ENCODE measurements at regions not wholly inside any gene's neighbourhood (a gene's known extent, or its start where the extent isn't known, plus 50 kb on each side); places are given as distances from the start of the nearest gene placed in this dataset.
A peak's percentile ranks its signal among the peaks of the same experiment; 100 is the strongest.

- WGBS: 90% methylated on average over 16 of the region's 16 CpGs
These were observed 99.0 kb upstream of the ID2 start for GRCh38 chr2:8582651-8583399.

GRCh38 chr2:8583400-8584173, 98.3 kb upstream of the ID2 start:
- H2BK12ac ChIP-seq (ENCODE audit: low read length in 2 of 2): no peak overlapping the region
- peaks cover 13% of the 10 kb centered on the region for H3K4me1 ChIP-seq (ENCODE audit: control insufficient read depth, insufficient read depth, low read depth, low read length)
- H3K79me1 ChIP-seq (replicated peaks; ENCODE audit: low read length, poor library complexity, severe bottlenecking): no peaks in the 10 kb centered on the region
- H3K27ac ChIP-seq (ENCODE audit: low read length, poor library complexity, severe bottlenecking): no peak overlapping the region
- no peak overlapping the region for H2AK5ac ChIP-seq (ENCODE audit: low read length, severe bottlenecking)
- H3K23ac ChIP-seq (ENCODE audit: low read length in 2 of 2): no peak overlapping the region
- H3K27me3 ChIP-seq (ENCODE audit: control insufficient read depth in 1 of 2, insufficient read depth in 1 of 2, low read length in 2 of 2): peaks cover 8 to 19% of the 10 kb centered on the region in 2 experiments
- DNase-seq: peak; percentile 83
- H2BK15ac ChIP-seq (ENCODE audit: low read depth, poor library complexity, severe bottlenecking): no peak overlapping the region
- peak overlapping the region; percentile 77 for H3K4me2 ChIP-seq (ENCODE audit: low read length, poor library complexity, severe bottlenecking)
- peak overlapping the region in 1 of 2 experiments; percentile 50 for H3K18ac ChIP-seq (ENCODE audit: low read depth in 1 of 2, low read length in 2 of 2)
- peak overlapping the region in 1 of 2 experiments; percentile 12 for H3K4ac ChIP-seq (ENCODE audit: low read depth in 1 of 2, low read length in 2 of 2)
- WGBS: 17% methylated on average over 37 of the region's 39 CpGs
- peak overlapping the region; percentile 16 for H4K91ac ChIP-seq (ENCODE audit: low read length)
- peak overlapping the region; percentile 29 for H2AFZ ChIP-seq (ENCODE audit: low read depth, low read length)
- no peak overlapping the region for H3K9ac ChIP-seq (ENCODE audit: low read length)
- H3K9me3 ChIP-seq (ENCODE audit: control insufficient read depth, low read length): no peaks in the 10 kb centered on the region
- H2BK5ac ChIP-seq (ENCODE audit: low read depth, low read length, poor library complexity, severe bottlenecking): no peak overlapping the region
- H4K8ac ChIP-seq (ENCODE audit: low read length): peak overlapping the region; percentile 70
- H2BK120ac ChIP-seq (ENCODE audit: low read depth, low read length): peak overlapping the region; percentile 24
- H3K36me3 ChIP-seq (ENCODE audit: control insufficient read depth in 1 of 2, insufficient read depth in 2 of 2, low read depth in 1 of 2, low read length in 2 of 2): no peaks in the 10 kb centered on the region
- H3K4me3 ChIP-seq (ENCODE audit: insufficient read depth in 1 of 2, low read depth in 1 of 2, low read length in 2 of 2): no peak overlapping the region
- no peak overlapping the region for H3K14ac ChIP-seq (ENCODE audit: low read length in 2 of 2)

More at GRCh38 chr2:8582651-8583399, 99.0 kb upstream of the ID2 start:
- Histone ChIP-seq H3K79me1 (replicated peaks; ENCODE audit: low read length, poor library complexity, severe bottlenecking) (no peaks in the 10 kb centered on the region), H2AFZ (ENCODE audit: low read depth, low read length) (no peak overlapping the region), H2BK120ac (ENCODE audit: low read depth, low read length) (no peak overlapping the region), H3K9me3 (ENCODE audit: control insufficient read depth, low read length) (no peaks in the 10 kb centered on the region), H3K18ac (ENCODE audit: low read depth in 1 of 2, low read length in 2 of 2) (peak overlapping the region in 1 of 2 experiments; percentile 16), H2BK15ac (ENCODE audit: low read depth, poor library complexity, severe bottlenecking) (no peak overlapping the region), H3K4me3 (ENCODE audit: insufficient read depth in 1 of 2, low read depth in 1 of 2, low read length in 2 of 2) (no peak overlapping the region), H4K91ac (ENCODE audit: low read length) (no peak overlapping the region), H3K9ac (ENCODE audit: low read length) (no peak overlapping the region), H3K27me3 (ENCODE audit: control insufficient read depth in 1 of 2, insufficient read depth in 1 of 2, low read length in 2 of 2) (peaks cover 5 to 16% of the 10 kb centered on the region in 2 experiments), H3K14ac (ENCODE audit: low read length in 2 of 2) (no peak overlapping the region), H4K8ac (ENCODE audit: low read length) (no peak overlapping the region), H3K36me3 (ENCODE audit: control insufficient read depth in 1 of 2, insufficient read depth in 2 of 2, low read depth in 1 of 2, low read length in 2 of 2) (no peaks in the 10 kb centered on the region), H3K4me2 (ENCODE audit: low read length, poor library complexity, severe bottlenecking) (no peak overlapping the region), H3K23ac (ENCODE audit: low read length in 2 of 2) (no peak overlapping the region), H2BK12ac (ENCODE audit: low read length in 2 of 2) (peak overlapping the region in 1 of 2 experiments; percentile 72), H3K4ac (ENCODE audit: low read depth in 1 of 2, low read length in 2 of 2) (peak overlapping the region in 1 of 2 experiments; percentile 7), H3K4me1 (ENCODE audit: control insufficient read depth, insufficient read depth, low read depth, low read length) (peaks cover 13% of the 10 kb centered on the region), H2AK5ac (ENCODE audit: low read length, severe bottlenecking) (no peak overlapping the region), H2BK5ac (ENCODE audit: low read depth, low read length, poor library complexity, severe bottlenecking) (no peak overlapping the region), H3K27ac (ENCODE audit: low read length, poor library complexity, severe bottlenecking) (no peak overlapping the region)
- no peak for DNase-seq

GRCh38 chr2:8584174-8585066, 97.4 kb upstream of the ID2 start:
- H3K27me3 ChIP-seq (ENCODE audit: control insufficient read depth in 1 of 2, insufficient read depth in 1 of 2, low read length in 2 of 2): peaks cover 8 to 22% of the 10 kb centered on the region in 2 experiments
- H3K27ac ChIP-seq (ENCODE audit: low read length, poor library complexity, severe bottlenecking): no peak overlapping the region
- H3K18ac ChIP-seq (ENCODE audit: low read depth in 1 of 2, low read length in 2 of 2): peak overlapping the region in 1 of 2 experiments; percentile 50
- no peak overlapping the region for H2AK5ac ChIP-seq (ENCODE audit: low read length, severe bottlenecking)
- peak overlapping the region; percentile 24 for H2BK120ac ChIP-seq (ENCODE audit: low read depth, low read length)
- H3K4me3 ChIP-seq (ENCODE audit: insufficient read depth in 1 of 2, low read depth in 1 of 2, low read length in 2 of 2): no peak overlapping the region
- H3K4ac ChIP-seq (ENCODE audit: low read depth in 1 of 2, low read length in 2 of 2): peak overlapping the region in 1 of 2 experiments; percentile 12
- WGBS: 50% methylated on average over 26 of the region's 29 CpGs
- no peak overlapping the region for H3K9ac ChIP-seq (ENCODE audit: low read length)
- H2AFZ ChIP-seq (ENCODE audit: low read depth, low read length): peak overlapping the region; percentile 29
- no peak overlapping the region for H2BK5ac ChIP-seq (ENCODE audit: low read depth, low read length, poor library complexity, severe bottlenecking)
- DNase-seq: no peak
- no peaks in the 10 kb centered on the region for H3K79me1 ChIP-seq (replicated peaks; ENCODE audit: low read length, poor library complexity, severe bottlenecking)
- H3K4me1 ChIP-seq (ENCODE audit: control insufficient read depth, insufficient read depth, low read depth, low read length): peaks cover 13% of the 10 kb centered on the region
- no peak overlapping the region for H3K23ac ChIP-seq (ENCODE audit: low read length in 2 of 2)
- H3K14ac ChIP-seq (ENCODE audit: low read length in 2 of 2): no peak overlapping the region
- no peaks in the 10 kb centered on the region for H3K9me3 ChIP-seq (ENCODE audit: control insufficient read depth, low read length)
- H2BK12ac ChIP-seq (ENCODE audit: low read length in 2 of 2): no peak overlapping the region
- peak overlapping the region; percentile 52 for H4K91ac ChIP-seq (ENCODE audit: low read length)
- H2BK15ac ChIP-seq (ENCODE audit: low read depth, poor library complexity, severe bottlenecking): no peak overlapping the region
- H4K8ac ChIP-seq (ENCODE audit: low read length): peak overlapping the region; percentile 70
- H3K4me2 ChIP-seq (ENCODE audit: low read length, poor library complexity, severe bottlenecking): peak overlapping the region; percentile 77
- no peaks in the 10 kb centered on the region for H3K36me3 ChIP-seq (ENCODE audit: control insufficient read depth in 1 of 2, insufficient read depth in 2 of 2, low read depth in 1 of 2, low read length in 2 of 2)

Measured in mesenchymal stem cell (in vitro differentiated cells and primary cell).